ENCODE measurements at regions not wholly inside any gene's neighbourhood (a gene's known extent, or its start where the extent isn't known, plus 50 kb on each side); places are given as distances from the start of the nearest gene placed in this dataset.

DNA sequence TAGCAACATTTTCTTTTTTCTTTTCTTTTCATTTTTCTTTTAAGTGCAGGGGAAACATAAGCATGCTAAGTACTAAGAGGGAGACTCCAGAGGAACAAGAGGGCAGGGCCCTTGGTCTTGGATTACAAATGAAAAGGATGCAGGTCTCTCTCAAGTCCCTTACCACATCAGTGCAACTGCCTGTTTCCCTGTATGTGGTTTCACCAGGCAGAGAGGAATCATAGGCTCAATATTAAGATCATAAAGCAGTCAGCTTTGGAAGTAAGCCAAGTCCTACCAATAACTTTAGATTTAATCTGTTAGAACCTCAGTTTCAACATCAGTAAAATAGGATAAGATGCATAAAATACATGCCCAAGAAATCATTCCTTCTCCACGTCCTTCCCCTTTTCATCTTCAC is 422.7 kb upstream of the PAPPA start:
- no peaks in the 10 kb centered on the region for H3K9me3 ChIP-seq (ENCODE audit: control insufficient read depth, insufficient read depth, low read depth, low read length)
- in situ Hi-C loops (cut with HindIII; ENCODE audit: low pct_unique_long_range_greater_than_20kb, low sequenced_read_pairs) (no loop called here), intact Hi-C loops (cut with micrococcal nuclease; ENCODE audit: unreplicated experiment) (no loop called here)
- H3K27me3 ChIP-seq (ENCODE audit: control insufficient read depth, insufficient read depth, low read length), result no peaks in the 10 kb centered on the region
- no peaks in the 10 kb centered on the region for H3K4me1 ChIP-seq (ENCODE audit: control insufficient read depth, insufficient read depth, low read length)
- ATAC-seq (peak; percentile 62; the same call in 1 of the 2 replicates), DNase-seq (ENCODE audit: low read depth, low spot score) (no peak)
- no peaks in the 10 kb centered on the region for H3K36me3 ChIP-seq (ENCODE audit: control insufficient read depth, insufficient read depth, low read length)
- BruUV-seq (replicated peaks), result no TSS peak
- H3K4me3 ChIP-seq (ENCODE audit: low read depth in 2 of 2, low read length in 2 of 2), result no peak overlapping the region
- ChIA-PET POLR2A (no interaction called here), CTCF (no interaction called here)
- no peak overlapping the region for H3K27ac ChIP-seq (ENCODE audit: low read length)
- TF ChIP-seq SIN3A (IDR thresholded peaks at IDR 0.05; ENCODE audit: borderline replicate concordance, insufficient read depth, low read depth, low read length), result no peak
- TF ChIP-seq, protein P1, sequence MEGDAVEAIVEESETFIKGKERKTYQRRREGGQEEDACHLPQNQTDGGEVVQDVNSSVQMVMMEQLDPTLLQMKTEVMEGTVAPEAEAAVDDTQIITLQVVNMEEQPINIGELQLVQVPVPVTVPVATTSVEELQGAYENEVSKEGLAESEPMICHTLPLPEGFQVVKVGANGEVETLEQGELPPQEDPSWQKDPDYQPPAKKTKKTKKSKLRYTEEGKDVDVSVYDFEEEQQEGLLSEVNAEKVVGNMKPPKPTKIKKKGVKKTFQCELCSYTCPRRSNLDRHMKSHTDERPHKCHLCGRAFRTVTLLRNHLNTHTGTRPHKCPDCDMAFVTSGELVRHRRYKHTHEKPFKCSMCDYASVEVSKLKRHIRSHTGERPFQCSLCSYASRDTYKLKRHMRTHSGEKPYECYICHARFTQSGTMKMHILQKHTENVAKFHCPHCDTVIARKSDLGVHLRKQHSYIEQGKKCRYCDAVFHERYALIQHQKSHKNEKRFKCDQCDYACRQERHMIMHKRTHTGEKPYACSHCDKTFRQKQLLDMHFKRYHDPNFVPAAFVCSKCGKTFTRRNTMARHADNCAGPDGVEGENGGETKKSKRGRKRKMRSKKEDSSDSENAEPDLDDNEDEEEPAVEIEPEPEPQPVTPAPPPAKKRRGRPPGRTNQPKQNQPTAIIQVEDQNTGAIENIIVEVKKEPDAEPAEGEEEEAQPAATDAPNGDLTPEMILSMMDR (IDR thresholded peaks at IDR 0.05), result no peak
- TF ChIP-seq, protein P2, sequence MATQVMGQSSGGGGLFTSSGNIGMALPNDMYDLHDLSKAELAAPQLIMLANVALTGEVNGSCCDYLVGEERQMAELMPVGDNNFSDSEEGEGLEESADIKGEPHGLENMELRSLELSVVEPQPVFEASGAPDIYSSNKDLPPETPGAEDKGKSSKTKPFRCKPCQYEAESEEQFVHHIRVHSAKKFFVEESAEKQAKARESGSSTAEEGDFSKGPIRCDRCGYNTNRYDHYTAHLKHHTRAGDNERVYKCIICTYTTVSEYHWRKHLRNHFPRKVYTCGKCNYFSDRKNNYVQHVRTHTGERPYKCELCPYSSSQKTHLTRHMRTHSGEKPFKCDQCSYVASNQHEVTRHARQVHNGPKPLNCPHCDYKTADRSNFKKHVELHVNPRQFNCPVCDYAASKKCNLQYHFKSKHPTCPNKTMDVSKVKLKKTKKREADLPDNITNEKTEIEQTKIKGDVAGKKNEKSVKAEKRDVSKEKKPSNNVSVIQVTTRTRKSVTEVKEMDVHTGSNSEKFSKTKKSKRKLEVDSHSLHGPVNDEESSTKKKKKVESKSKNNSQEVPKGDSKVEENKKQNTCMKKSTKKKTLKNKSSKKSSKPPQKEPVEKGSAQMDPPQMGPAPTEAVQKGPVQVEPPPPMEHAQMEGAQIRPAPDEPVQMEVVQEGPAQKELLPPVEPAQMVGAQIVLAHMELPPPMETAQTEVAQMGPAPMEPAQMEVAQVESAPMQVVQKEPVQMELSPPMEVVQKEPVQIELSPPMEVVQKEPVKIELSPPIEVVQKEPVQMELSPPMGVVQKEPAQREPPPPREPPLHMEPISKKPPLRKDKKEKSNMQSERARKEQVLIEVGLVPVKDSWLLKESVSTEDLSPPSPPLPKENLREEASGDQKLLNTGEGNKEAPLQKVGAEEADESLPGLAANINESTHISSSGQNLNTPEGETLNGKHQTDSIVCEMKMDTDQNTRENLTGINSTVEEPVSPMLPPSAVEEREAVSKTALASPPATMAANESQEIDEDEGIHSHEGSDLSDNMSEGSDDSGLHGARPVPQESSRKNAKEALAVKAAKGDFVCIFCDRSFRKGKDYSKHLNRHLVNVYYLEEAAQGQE (IDR thresholded peaks at IDR 0.05; ENCODE audit: insufficient read depth in 1 of 2, low read depth in 2 of 2, low read length in 1 of 2), result no peak
- TF ChIP-seq TCF7L2 (IDR thresholded peaks at IDR 0.05; ENCODE audit: low read depth, low read length), result no peak
- no peak for TF ChIP-seq POLR2AphosphoS5 (IDR thresholded peaks at IDR 0.05; ENCODE audit: low read depth, low read length)

DNA sequence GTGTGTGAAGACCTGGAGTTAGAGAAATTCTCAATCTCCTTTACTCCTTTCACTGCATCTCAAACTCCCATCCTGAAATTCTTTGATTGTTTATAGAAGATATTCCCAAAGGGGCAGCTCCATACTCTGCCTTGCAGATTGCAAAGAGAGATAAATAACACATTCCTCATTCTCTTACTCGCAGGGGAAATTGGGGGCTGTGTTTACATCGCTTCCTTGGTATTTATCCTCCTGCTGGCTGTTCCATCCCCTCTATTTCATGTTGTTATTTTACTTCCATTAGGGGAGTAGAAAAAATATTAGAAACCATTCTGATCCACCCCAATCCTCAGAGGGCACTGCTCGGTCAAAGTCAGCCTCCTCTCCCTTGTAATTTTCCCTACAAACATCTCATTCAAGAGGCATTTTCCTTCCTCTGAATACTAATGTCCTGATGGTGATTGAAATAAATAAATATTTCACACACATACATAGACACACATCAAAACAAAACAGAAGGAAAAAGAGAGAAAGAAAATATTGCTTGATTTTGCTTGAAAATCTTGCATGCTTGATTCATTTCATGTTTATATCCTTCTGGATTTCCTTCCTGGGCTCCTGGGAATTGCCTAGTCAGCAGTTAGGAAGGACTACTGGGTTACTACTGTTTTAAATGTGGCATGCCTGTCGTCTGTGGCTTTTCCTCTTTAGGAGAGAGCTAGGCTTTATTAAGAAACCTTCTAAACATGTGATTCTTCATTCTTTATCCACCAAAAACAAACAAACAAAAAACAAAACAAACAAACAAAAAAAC is 420.1 kb upstream of the PAPPA start:
- Histone ChIP-seq H3K4me3 (ENCODE audit: low read depth in 2 of 2, low read length in 2 of 2) (no peak overlapping the region), H3K27me3 (ENCODE audit: control insufficient read depth, insufficient read depth, low read length) (no peaks in the 10 kb centered on the region), H3K4me1 (ENCODE audit: control insufficient read depth, insufficient read depth, low read length) (no peaks in the 10 kb centered on the region), H3K9me3 (ENCODE audit: control insufficient read depth, insufficient read depth, low read depth, low read length) (no peaks in the 10 kb centered on the region), H3K36me3 (ENCODE audit: control insufficient read depth, insufficient read depth, low read length) (no peaks in the 10 kb centered on the region), H3K27ac (ENCODE audit: low read length) (no peak overlapping the region)
- intact Hi-C loops (cut with micrococcal nuclease; ENCODE audit: unreplicated experiment), result no loop called here
- no peak for ATAC-seq
- DNase-seq (ENCODE audit: low read depth, low spot score), result no peak
- TF ChIP-seq, protein P2 (IDR thresholded peaks at IDR 0.05; ENCODE audit: insufficient read depth in 1 of 2, low read depth in 2 of 2, low read length in 1 of 2), result no peak
- TF ChIP-seq SIN3A (IDR thresholded peaks at IDR 0.05; ENCODE audit: borderline replicate concordance, insufficient read depth, low read depth, low read length) (no peak), TCF7L2 (IDR thresholded peaks at IDR 0.05; ENCODE audit: low read depth, low read length) (no peak), POLR2AphosphoS5 (IDR thresholded peaks at IDR 0.05; ENCODE audit: low read depth, low read length) (no peak)
- TF ChIP-seq, protein P1 (IDR thresholded peaks at IDR 0.05), result no peak
- ChIA-PET POLR2A (no interaction called here), CTCF (no interaction called here)
- BruUV-seq (replicated peaks), result no TSS peak
- in situ Hi-C loops (cut with HindIII; ENCODE audit: low pct_unique_long_range_greater_than_20kb, low sequenced_read_pairs), result no loop called here
